ENCODE measurements at regions not wholly inside any gene's neighbourhood (a gene's known extent, or its start where the extent isn't known, plus 50 kb on each side); places are given as distances from the start of the nearest gene placed in this dataset.
A peak's percentile ranks its signal among the peaks of the same experiment; 100 is the strongest.

- intact Hi-C loops (cut with micrococcal nuclease): no loop called here
Measured at GRCh38 chr15:81056304-81056703, 55.6 kb downstream of the TLNRD1 start.

DNA sequence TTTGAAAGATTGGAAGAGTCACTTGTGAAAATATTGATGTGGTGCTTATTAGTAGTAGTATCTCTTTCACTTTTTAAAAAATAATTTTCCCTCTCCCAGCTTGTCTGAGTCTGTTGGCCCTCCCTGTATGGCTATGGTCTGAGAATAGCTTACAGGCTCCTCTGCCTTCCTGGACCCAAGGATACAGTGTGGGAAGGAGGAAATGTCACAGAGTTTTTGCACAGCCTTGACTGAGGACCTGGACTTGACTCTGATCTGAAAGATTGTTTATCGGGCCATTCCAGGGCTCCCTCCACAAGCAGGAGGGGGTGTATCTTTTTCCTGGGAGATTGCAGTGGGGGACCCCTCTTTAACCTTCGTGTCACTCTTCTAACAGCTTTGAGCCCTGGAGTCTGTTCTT, 59.7 kb downstream of the TLNRD1 start:
- Histone ChIP-seq H3K4me1 (ENCODE audit: control insufficient read depth in 2 of 2, insufficient read depth in 2 of 2, low read length in 2 of 2) (no peaks in the 10 kb centered on the region), H3K9me3 (ENCODE audit: control insufficient read depth in 2 of 3, low read length in 3 of 3) (no peaks in the 10 kb centered on the region), H3K27me3 (ENCODE audit: control insufficient read depth in 2 of 2, insufficient read depth in 2 of 2, low read length in 2 of 2) (no peaks in the 10 kb centered on the region), H3K27ac (ENCODE audit: low read depth, low read length) (no peak overlapping the region), H3K36me3 (ENCODE audit: control insufficient read depth in 2 of 3, insufficient read depth in 3 of 3, low read length in 3 of 3) (no peaks in the 10 kb centered on the region), H3K4me3 (ENCODE audit: low read length) (no peak overlapping the region)
- H3K9me3 Mint-ChIP-seq: peaks cover 0 to 6% (median 0%) of the 10 kb centered on the region in 11 donors
- ATAC-seq (no peak), DNase-seq (no peak)
- peaks cover 0 to 9% (median 0%) of the 10 kb centered on the region in 7 donors for H3K4me1 Mint-ChIP-seq
- intact Hi-C loops (cut with micrococcal nuclease): no loop called here
- H3K4me3 Mint-ChIP-seq: no peak overlapping the region
- POLR2A ChIA-PET: no interaction called here
- peaks cover 0 to 26% (median 3%) of the 10 kb centered on the region in 5 donors for H3K27me3 Mint-ChIP-seq
- peak overlapping the region in 1 of 9 donors; percentile 13 for H3K27ac Mint-ChIP-seq
- CTCF ChIA-PET: no interaction called here
- peaks cover 0 to 2% (median 0%) of the 10 kb centered on the region in 5 donors for H3K36me3 Mint-ChIP-seq

More at GRCh38 chr15:81056304-81056703, 55.6 kb downstream of the TLNRD1 start:
- no peak overlapping the region for H3K27ac ChIP-seq (ENCODE audit: low read depth, low read length)
- Mint-ChIP-seq H3K36me3 (peaks cover 0 to 4% (median 0%) of the 10 kb centered on the region in 5 donors), H3K27me3 (peaks cover 0 to 22% (median 6%) of the 10 kb centered on the region in 5 donors), H3K9me3 (peaks cover 0 to 3% (median 0%) of the 10 kb centered on the region in 11 donors), H3K4me1 (peaks cover 0 to 11% (median 0%) of the 10 kb centered on the region in 7 donors), H3K27ac (peak overlapping the region in 1 of 9 donors; percentile 59), H3K4me3 (no peak overlapping the region)
- no peaks in the 10 kb centered on the region for H3K27me3 ChIP-seq (ENCODE audit: control insufficient read depth in 2 of 2, insufficient read depth in 2 of 2, low read length in 2 of 2)
- no peak overlapping the region for H3K4me3 ChIP-seq (ENCODE audit: low read length)
- DNase-seq: no peak
- no peak for ATAC-seq
- H3K9me3 ChIP-seq (ENCODE audit: control insufficient read depth in 2 of 3, low read length in 3 of 3): no peaks in the 10 kb centered on the region
- CTCF ChIA-PET: interaction anchor here (0.7 kb wide), 1 partner anchor 79 kb away, joined by 3 read pairs; no protein-coding TSS in a partner anchor
- H3K4me1 ChIP-seq (ENCODE audit: control insufficient read depth in 2 of 2, insufficient read depth in 2 of 2, low read length in 2 of 2): no peaks in the 10 kb centered on the region
- H3K36me3 ChIP-seq (ENCODE audit: control insufficient read depth in 2 of 3, insufficient read depth in 3 of 3, low read length in 3 of 3): no peaks in the 10 kb centered on the region
- POLR2A ChIA-PET: no interaction called here

- POLR2A ChIA-PET: no interaction called here
- no peak for DNase-seq
- Mint-ChIP-seq H3K9me3 (peaks cover 0 to 6% (median 0%) of the 10 kb centered on the region in 11 donors), H3K4me1 (peaks cover 0 to 9% (median 0%) of the 10 kb centered on the region in 7 donors), H3K36me3 (peaks cover 0 to 2% (median 0%) of the 10 kb centered on the region in 5 donors), H3K4me3 (no peak overlapping the region), H3K27me3 (peaks cover 0 to 25% (median 3%) of the 10 kb centered on the region in 5 donors), H3K27ac (peak overlapping the region in 3 of 9 donors; percentile 13 to 33 (median 31))
- Histone ChIP-seq H3K4me3 (ENCODE audit: low read length) (no peak overlapping the region), H3K9me3 (ENCODE audit: control insufficient read depth in 2 of 3, low read length in 3 of 3) (no peaks in the 10 kb centered on the region), H3K4me1 (ENCODE audit: control insufficient read depth in 2 of 2, insufficient read depth in 2 of 2, low read length in 2 of 2) (no peaks in the 10 kb centered on the region), H3K36me3 (ENCODE audit: control insufficient read depth in 2 of 3, insufficient read depth in 3 of 3, low read length in 3 of 3) (no peaks in the 10 kb centered on the region), H3K27me3 (ENCODE audit: control insufficient read depth in 2 of 2, insufficient read depth in 2 of 2, low read length in 2 of 2) (no peaks in the 10 kb centered on the region), H3K27ac (ENCODE audit: low read depth, low read length) (no peak overlapping the region)
- ATAC-seq: no peak
- CTCF ChIA-PET: no interaction called here
- intact Hi-C loops (cut with micrococcal nuclease): no loop called here
Measured at GRCh38 chr15:81060907-81061306, 60.2 kb downstream of the TLNRD1 start.

DNA sequence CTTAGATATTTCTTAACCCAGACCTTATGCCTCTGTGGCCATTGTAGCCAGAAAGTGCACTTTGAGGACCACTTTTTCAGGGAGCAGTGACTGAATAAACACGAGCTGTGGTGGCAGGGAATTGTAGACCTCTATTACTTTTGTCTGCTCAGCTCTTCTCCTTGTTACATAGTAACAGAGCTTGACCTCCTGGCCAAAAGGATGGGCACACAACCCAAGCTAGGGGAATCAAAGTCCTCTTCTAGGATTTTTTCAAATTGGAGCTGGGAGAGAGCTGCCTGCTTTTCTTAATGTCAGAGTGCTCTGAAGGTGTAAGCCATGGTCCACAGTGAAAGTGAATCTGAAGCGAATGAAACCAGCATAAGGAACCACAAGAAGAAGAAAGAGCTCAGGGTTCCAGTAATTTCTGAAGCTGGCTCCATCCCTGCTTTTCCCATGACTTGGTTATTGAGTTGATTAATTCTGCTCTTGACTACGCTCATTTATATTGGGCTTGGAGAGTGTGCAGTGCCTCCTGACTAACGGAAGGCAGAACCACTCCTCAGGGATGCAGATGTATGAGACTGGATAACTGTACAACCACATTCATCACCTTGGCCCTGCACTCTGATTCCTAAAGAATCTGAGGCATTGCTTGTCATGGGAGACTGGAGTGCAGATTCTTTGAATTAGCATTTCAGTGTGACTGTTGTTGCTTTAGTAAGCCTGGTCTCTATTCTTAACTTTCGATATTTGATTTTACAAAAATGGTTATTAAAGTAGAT, 60.9 kb downstream of the TLNRD1 start:
- Histone ChIP-seq H3K9me3 (ENCODE audit: control insufficient read depth in 2 of 3, low read length in 3 of 3) (no peaks in the 10 kb centered on the region), H3K27me3 (ENCODE audit: control insufficient read depth in 2 of 2, insufficient read depth in 2 of 2, low read length in 2 of 2) (no peaks in the 10 kb centered on the region), H3K4me1 (ENCODE audit: control insufficient read depth in 2 of 2, insufficient read depth in 2 of 2, low read length in 2 of 2) (no peaks in the 10 kb centered on the region), H3K27ac (ENCODE audit: low read depth, low read length) (no peak overlapping the region), H3K36me3 (ENCODE audit: control insufficient read depth in 2 of 3, insufficient read depth in 3 of 3, low read length in 3 of 3) (no peaks in the 10 kb centered on the region), H3K4me3 (ENCODE audit: low read length) (no peak overlapping the region)
- DNase-seq: no peak
- peaks cover 0 to 19% (median 3%) of the 10 kb centered on the region in 5 donors for H3K27me3 Mint-ChIP-seq
- H3K4me3 Mint-ChIP-seq: no peak overlapping the region
- peaks cover 0 to 9% (median 0%) of the 10 kb centered on the region in 7 donors for H3K4me1 Mint-ChIP-seq
- intact Hi-C loops (cut with micrococcal nuclease): no loop called here
- POLR2A ChIA-PET: interaction anchor here (0.6 kb wide), 1 partner anchor 139 kb away, joined by 3 read pairs; no protein-coding TSS in a partner anchor
- peaks cover 0 to 2% (median 0%) of the 10 kb centered on the region in 5 donors for H3K36me3 Mint-ChIP-seq
- peaks cover 0 to 6% (median 0%) of the 10 kb centered on the region in 11 donors for H3K9me3 Mint-ChIP-seq
- no peak for ATAC-seq
- CTCF ChIA-PET: no interaction called here
- peak overlapping the region in 1 of 9 donors; percentile 33 for H3K27ac Mint-ChIP-seq

- intact Hi-C loops (cut with micrococcal nuclease): no loop called here
- H3K9me3 Mint-ChIP-seq: peaks cover 0 to 4% (median 0%) of the 10 kb centered on the region in 11 donors
- peaks cover 0 to 9% (median 0%) of the 10 kb centered on the region in 7 donors for H3K4me1 Mint-ChIP-seq
- H3K27me3 Mint-ChIP-seq: peaks cover 0 to 14% (median 3%) of the 10 kb centered on the region in 5 donors
- peaks cover 0 to 2% (median 0%) of the 10 kb centered on the region in 5 donors for H3K36me3 Mint-ChIP-seq
- no peak for DNase-seq
- H3K4me1 ChIP-seq (ENCODE audit: control insufficient read depth in 2 of 2, insufficient read depth in 2 of 2, low read length in 2 of 2): no peaks in the 10 kb centered on the region
- no peaks in the 10 kb centered on the region for H3K36me3 ChIP-seq (ENCODE audit: control insufficient read depth in 2 of 3, insufficient read depth in 3 of 3, low read length in 3 of 3)
- H3K4me3 Mint-ChIP-seq: no peak overlapping the region
- no peaks in the 10 kb centered on the region for H3K9me3 ChIP-seq (ENCODE audit: control insufficient read depth in 2 of 3, low read length in 3 of 3)
- no peaks in the 10 kb centered on the region for H3K27me3 ChIP-seq (ENCODE audit: control insufficient read depth in 2 of 2, insufficient read depth in 2 of 2, low read length in 2 of 2)
- no peak overlapping the region for H3K27ac ChIP-seq (ENCODE audit: low read depth, low read length)
- POLR2A ChIA-PET: no interaction called here
- no peak overlapping the region for H3K27ac Mint-ChIP-seq
- H3K4me3 ChIP-seq (ENCODE audit: low read length): no peak overlapping the region
- CTCF ChIA-PET: no interaction called here
- no peak for ATAC-seq
Measured at GRCh38 chr15:81062937-81063336, 62.2 kb downstream of the TLNRD1 start.

DNA sequence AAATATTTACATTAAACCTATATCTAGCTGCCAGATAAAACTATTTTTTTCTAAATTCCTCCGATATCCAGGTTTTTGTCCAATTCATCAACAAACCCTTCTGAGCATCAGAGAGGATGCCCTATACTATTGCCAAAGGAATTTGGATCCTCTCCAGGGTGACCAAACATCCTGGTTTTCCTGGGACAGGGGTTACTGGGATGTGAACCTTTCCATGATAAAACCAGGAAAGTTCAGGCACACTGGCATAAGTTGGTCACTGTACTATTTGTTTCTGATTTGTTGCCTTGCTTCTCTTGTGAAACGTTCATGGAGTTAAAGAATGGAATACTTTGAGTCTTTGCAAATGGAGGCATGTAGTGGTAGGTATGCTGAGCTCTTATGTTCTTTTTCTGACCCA, 63.5 kb downstream of the TLNRD1 start:
- Mint-ChIP-seq H3K27me3 (peaks cover 0 to 12% (median 8%) of the 10 kb centered on the region in 5 donors), H3K9me3 (peaks cover 0 to 4% (median 0%) of the 10 kb centered on the region in 11 donors), H3K4me3 (no peak overlapping the region), H3K4me1 (peaks cover 0 to 9% (median 0%) of the 10 kb centered on the region in 7 donors), H3K27ac (no peak overlapping the region), H3K36me3 (peaks cover 0 to 2% (median 0%) of the 10 kb centered on the region in 5 donors)
- H3K9me3 ChIP-seq (ENCODE audit: control insufficient read depth in 2 of 3, low read length in 3 of 3): no peaks in the 10 kb centered on the region
- no peaks in the 10 kb centered on the region for H3K36me3 ChIP-seq (ENCODE audit: control insufficient read depth in 2 of 3, insufficient read depth in 3 of 3, low read length in 3 of 3)
- POLR2A ChIA-PET: no interaction called here
- no peak overlapping the region for H3K4me3 ChIP-seq (ENCODE audit: low read length)
- CTCF ChIA-PET: no interaction called here
- no peaks in the 10 kb centered on the region for H3K4me1 ChIP-seq (ENCODE audit: control insufficient read depth in 2 of 2, insufficient read depth in 2 of 2, low read length in 2 of 2)
- H3K27me3 ChIP-seq (ENCODE audit: control insufficient read depth in 2 of 2, insufficient read depth in 2 of 2, low read length in 2 of 2): no peaks in the 10 kb centered on the region
- intact Hi-C loops (cut with micrococcal nuclease): no loop called here
- DNase-seq: no peak
- no peak for ATAC-seq
- no peak overlapping the region for H3K27ac ChIP-seq (ENCODE audit: low read depth, low read length)

All from naive thymus-derived CD4-positive, alpha-beta T cell (primary cell).